Stimulated activated CD4-positive, alpha-beta T cell treated with anti-CD3 and anti-CD28 coated beads, Interleukin-15, amount 100 ng/mL, for 48 hours (primary cell): ENCODE measurements at regions not wholly inside any gene's neighbourhood (a gene's known extent, or its start where the extent isn't known, plus 50 kb on each side); places are given as distances from the start of the nearest gene placed in this dataset.
"Not testable (repeated sequence)": the region's sequence is repeated elsewhere in the genome, so short reads cannot be mapped to it uniquely, and the experiment has no call there.

Experiments
- DNase-seq, 2 donors: peaks; one replicate each; pipeline ENCODE4 v3.0.0-alpha.2; 2020; ENCODE audit warnings: low read depth in 2 of 2

GRCh38 chr1:58190267-58190988, 356.1 kb downstream of the OMA1 start:
- no peak for DNase-seq

- DNase-seq = no peak
Observed at GRCh38 chr1:58189453-58189852, 357.1 kb downstream of the OMA1 start.

- DNase-seq = no peak
Observed at GRCh38 chr1:58183286-58183685, 363.2 kb downstream of the OMA1 start.

GRCh38 chr1:58180537-58180936, 366.0 kb downstream of the OMA1 start:
- no peak for DNase-seq

GRCh38 chr1:58169160-58169559, 377.4 kb downstream of the OMA1 start:
- DNase-seq = not testable (repeated sequence)

- not testable (repeated sequence) for DNase-seq
Observed at GRCh38 chr1:58167131-58167530, 379.4 kb downstream of the OMA1 start.

GRCh38 chr1:58166417-58166816, 380.1 kb downstream of the OMA1 start:
- no peak for DNase-seq

GRCh38 chr1:58165073-58165472, 381.5 kb downstream of the OMA1 start:
- DNase-seq = no peak

GRCh38 chr1:58162952-58163550, 383.5 kb downstream of the OMA1 start:
- no peak for DNase-seq

GRCh38 chr1:58159434-58159830, 387.1 kb downstream of the OMA1 start:
- DNase-seq = no peak

GRCh38 chr1:58158506-58159433, 387.8 kb downstream of the OMA1 start:
- no peak for DNase-seq

GRCh38 chr1:58158016-58158415, 388.5 kb downstream of the OMA1 start:
- no peak for DNase-seq

GRCh38 chr1:58157256-58157655, 389.3 kb downstream of the OMA1 start:
- no peak for DNase-seq

- DNase-seq = no peak
Observed at GRCh38 chr1:58156831-58157230, 389.7 kb downstream of the OMA1 start.

- DNase-seq = no peak
Observed at GRCh38 chr1:58156124-58156468, 390.4 kb downstream of the OMA1 start.

- DNase-seq = no peak
Observed at GRCh38 chr1:58155418-58156123, 391.0 kb downstream of the OMA1 start.

GRCh38 chr1:58154256-58154655, 392.3 kb downstream of the OMA1 start:
- no peak for DNase-seq

GRCh38 chr1:58152697-58153096, 393.8 kb downstream of the OMA1 start:
- DNase-seq = no peak

- no peak for DNase-seq
Observed at GRCh38 chr1:58149271-58149812, 397.2 kb downstream of the OMA1 start.

- DNase-seq = no peak
Observed at GRCh38 chr1:58144698-58145270, 401.7 kb downstream of the OMA1 start.

- DNase-seq = no peak
Observed at GRCh38 chr1:58143972-58144697, 402.4 kb downstream of the OMA1 start.
